ENCODE measurements at regions not wholly inside any gene's neighbourhood (a gene's known extent, or its start where the extent isn't known, plus 50 kb on each side); places are given as distances from the start of the nearest gene placed in this dataset.

DNA sequence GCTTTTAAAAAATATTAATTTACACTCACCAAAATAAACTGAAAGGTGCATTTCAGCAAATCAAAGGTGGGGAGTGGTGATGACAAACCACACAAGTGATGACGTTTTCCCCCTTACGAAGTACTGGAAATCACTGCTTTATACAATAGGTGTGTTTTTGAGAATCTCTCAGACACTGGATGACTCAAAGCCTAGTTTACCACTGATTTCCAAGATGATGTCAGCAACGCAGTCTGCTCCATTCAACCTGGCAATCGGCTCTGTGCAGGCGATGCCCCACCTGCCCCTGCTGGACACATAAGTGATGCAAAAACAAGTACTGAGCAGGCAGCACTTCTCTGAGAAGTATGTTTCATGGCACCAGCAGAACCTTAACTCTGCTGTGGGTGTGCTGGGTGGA lies 114.4 kb downstream of the SOD2 start:
- no peak for TF ChIP-seq CTCF (IDR thresholded peaks at IDR 0.05 in 8 of 11, conservative IDR thresholded peaks at IDR 0.05 in 3 of 11)
- TF ChIP-seq POLR2A (IDR thresholded peaks at IDR 0.05), result no peak

Data from spleen (tissue), 7 donors.